K562 (cell line): ENCODE measurements at regions not wholly inside any gene's neighbourhood (a gene's known extent, or its start where the extent isn't known, plus 50 kb on each side); places are given as distances from the start of the nearest gene placed in this dataset.

Experiments used
- CBX1 ChIP-seq: sonication (generic); IDR thresholded peaks from 2 replicates; pipeline ENCODE4 v1.6.1; 2016; ENCODE audit warnings: antibody characterized with exemption, low read depth, mild to moderate bottlenecking
- CEBPG ChIP-seq, 3 experiments: fragments of 200-800 bp in 1 of 3; sonication (Bioruptor generic) in 1 of 3; sonication (generic) in 1 of 3; formaldehyde crosslinking in 1 of 3; IDR thresholded peaks in 2 of 3; conservative IDR thresholded peaks in 1 of 3; 2 replicates each; pipeline versions ENCODE4 v1.6.1 to v1.8.0; 2016 to 2022; ENCODE audit warnings: missing compliant biosample characterization in 2 of 3, missing genetic modification characterization in 2 of 3, mild to moderate bottlenecking in 1 of 3, missing genetic modification reagents in 1 of 3
- CHD2 ChIP-seq: IDR thresholded peaks from 2 replicates; pipeline ENCODE4 v1.6.1; 2011; ENCODE audit warnings: low read depth, low read length
- CTBP1 ChIP-seq: fragments of 450-650 bp; IDR thresholded peaks from 2 replicates; pipeline ENCODE4 v1.6.1; 2016; ENCODE audit warnings: borderline replicate concordance
- POU5F1 ChIP-seq: fragments of 150-350 bp; IDR thresholded peaks from 2 replicates; pipeline ENCODE4 v1.6.1; 2014; ENCODE audit warnings: borderline replicate concordance, low read length, low read depth, mild to moderate bottlenecking; ENCODE audit not compliant: partially characterized antibody
- PTBP1 ChIP-seq: fragments of 200-400 bp; formaldehyde crosslinking; IDR thresholded peaks from 2 replicates; pipeline ENCODE4 v1.6.1; 2017; ENCODE audit warnings: low read depth, low read length
- RBFOX2 ChIP-seq: fragments of 200-400 bp; formaldehyde crosslinking; IDR thresholded peaks from 2 replicates; pipeline ENCODE4 v1.6.1; 2017; ENCODE audit warnings: low read depth, mild to moderate bottlenecking, low read length, moderate library complexity
- ZNF431 ChIP-seq: sonication (generic); formaldehyde crosslinking; IDR thresholded peaks from 2 replicates; pipeline ENCODE4 v1.8.0; 2022; ENCODE audit warnings: mild to moderate bottlenecking, missing genetic modification reagents
- ZNF644 ChIP-seq: fragments of 200-800 bp; sonication (Bioruptor generic); IDR thresholded peaks from 2 replicates; pipeline ENCODE4 v1.6.1; 2016; ENCODE audit warnings: low read depth, missing genetic modification characterization, missing compliant biosample characterization
- ZNF830 ChIP-seq: fragments of 250-450 bp; sonication (Bioruptor Pico); IDR thresholded peaks from 2 replicates; pipeline ENCODE4 v1.5.0; 2021; ENCODE audit warnings: mild to moderate bottlenecking
- ZSCAN29 ChIP-seq: fragments of 450-650 bp; IDR thresholded peaks from 2 replicates; pipeline ENCODE4 v1.6.1; 2017
- TF ChIP-seq, protein P1 (sequence below), 2 experiments: fragments of 450-650 bp in 1 of 2; sonication (generic) in 1 of 2; formaldehyde crosslinking in 1 of 2; IDR thresholded peaks in 1 of 2; conservative IDR thresholded peaks in 1 of 2; 2 replicates each; pipeline versions ENCODE4 v1.6.1 to v1.8.1; 2016 to 2023; ENCODE audit warnings: mild to moderate bottlenecking in 2 of 2, moderate library complexity in 2 of 2, inconsistent platforms in 1 of 2, missing genetic modification reagents in 1 of 2
- TF ChIP-seq, protein P2 (sequence below): fragments of 200-800 bp; sonication (Bioruptor generic); IDR thresholded peaks from 2 replicates; pipeline ENCODE4 v1.6.1; 2016; ENCODE audit warnings: missing genetic modification characterization, missing compliant biosample characterization

DNA sequence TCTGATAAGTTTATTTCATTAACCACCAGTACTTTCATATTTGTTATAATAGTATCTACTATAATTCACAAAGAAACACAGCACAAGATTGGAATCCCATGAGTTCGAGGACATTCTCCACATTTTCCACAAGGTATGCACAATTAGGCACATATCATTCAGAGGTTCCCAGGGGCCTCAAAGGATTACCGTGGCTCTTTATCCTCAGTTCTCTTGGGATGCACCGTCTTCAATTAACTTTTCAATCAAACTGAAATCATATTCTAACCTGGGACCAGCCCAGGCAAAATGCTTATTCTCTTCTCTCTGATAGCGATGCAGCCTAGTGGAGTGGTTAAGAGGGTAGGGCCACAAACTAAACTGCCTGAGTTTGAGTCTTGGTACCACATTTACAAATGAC, 242.6 kb upstream of the RASGEF1B start (continued):
- TF ChIP-seq, protein P1, sequence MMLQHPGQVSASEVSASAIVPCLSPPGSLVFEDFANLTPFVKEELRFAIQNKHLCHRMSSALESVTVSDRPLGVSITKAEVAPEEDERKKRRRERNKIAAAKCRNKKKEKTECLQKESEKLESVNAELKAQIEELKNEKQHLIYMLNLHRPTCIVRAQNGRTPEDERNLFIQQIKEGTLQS (IDR thresholded peaks at IDR 0.05) = no peak
- TF ChIP-seq, protein P1 (CRISPR knock-in tag; conservative IDR thresholded peaks at IDR 0.05) = no peak
- TF ChIP-seq PTBP1 = no peak
- no peak for TF ChIP-seq ZNF431 (CRISPR knock-in tag)
- TF ChIP-seq ZNF644 (tag) = no peak
- TF ChIP-seq ZNF830 = no peak
- no peak for TF ChIP-seq CTBP1
- TF ChIP-seq, protein P2, sequence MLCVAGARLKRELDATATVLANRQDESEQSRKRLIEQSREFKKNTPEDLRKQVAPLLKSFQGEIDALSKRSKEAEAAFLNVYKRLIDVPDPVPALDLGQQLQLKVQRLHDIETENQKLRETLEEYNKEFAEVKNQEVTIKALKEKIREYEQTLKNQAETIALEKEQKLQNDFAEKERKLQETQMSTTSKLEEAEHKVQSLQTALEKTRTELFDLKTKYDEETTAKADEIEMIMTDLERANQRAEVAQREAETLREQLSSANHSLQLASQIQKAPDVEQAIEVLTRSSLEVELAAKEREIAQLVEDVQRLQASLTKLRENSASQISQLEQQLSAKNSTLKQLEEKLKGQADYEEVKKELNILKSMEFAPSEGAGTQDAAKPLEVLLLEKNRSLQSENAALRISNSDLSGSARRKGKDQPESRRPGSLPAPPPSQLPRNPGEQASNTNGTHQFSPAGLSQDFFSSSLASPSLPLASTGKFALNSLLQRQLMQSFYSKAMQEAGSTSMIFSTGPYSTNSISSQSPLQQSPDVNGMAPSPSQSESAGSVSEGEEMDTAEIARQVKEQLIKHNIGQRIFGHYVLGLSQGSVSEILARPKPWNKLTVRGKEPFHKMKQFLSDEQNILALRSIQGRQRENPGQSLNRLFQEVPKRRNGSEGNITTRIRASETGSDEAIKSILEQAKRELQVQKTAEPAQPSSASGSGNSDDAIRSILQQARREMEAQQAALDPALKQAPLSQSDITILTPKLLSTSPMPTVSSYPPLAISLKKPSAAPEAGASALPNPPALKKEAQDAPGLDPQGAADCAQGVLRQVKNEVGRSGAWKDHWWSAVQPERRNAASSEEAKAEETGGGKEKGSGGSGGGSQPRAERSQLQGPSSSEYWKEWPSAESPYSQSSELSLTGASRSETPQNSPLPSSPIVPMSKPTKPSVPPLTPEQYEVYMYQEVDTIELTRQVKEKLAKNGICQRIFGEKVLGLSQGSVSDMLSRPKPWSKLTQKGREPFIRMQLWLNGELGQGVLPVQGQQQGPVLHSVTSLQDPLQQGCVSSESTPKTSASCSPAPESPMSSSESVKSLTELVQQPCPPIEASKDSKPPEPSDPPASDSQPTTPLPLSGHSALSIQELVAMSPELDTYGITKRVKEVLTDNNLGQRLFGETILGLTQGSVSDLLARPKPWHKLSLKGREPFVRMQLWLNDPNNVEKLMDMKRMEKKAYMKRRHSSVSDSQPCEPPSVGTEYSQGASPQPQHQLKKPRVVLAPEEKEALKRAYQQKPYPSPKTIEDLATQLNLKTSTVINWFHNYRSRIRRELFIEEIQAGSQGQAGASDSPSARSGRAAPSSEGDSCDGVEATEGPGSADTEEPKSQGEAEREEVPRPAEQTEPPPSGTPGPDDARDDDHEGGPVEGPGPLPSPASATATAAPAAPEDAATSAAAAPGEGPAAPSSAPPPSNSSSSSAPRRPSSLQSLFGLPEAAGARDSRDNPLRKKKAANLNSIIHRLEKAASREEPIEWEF (CRISPR knock-in tag) = no peak
- TF ChIP-seq ZSCAN29 = no peak
- TF ChIP-seq CHD2 = no peak
- TF ChIP-seq CEBPG (CRISPR knock-in tag; IDR thresholded peaks at IDR 0.05) = no peak
- TF ChIP-seq CEBPG (tag; conservative IDR thresholded peaks at IDR 0.05 in 1 of 2, IDR thresholded peaks at IDR 0.05 in 1 of 2) = no peak
- no peak for TF ChIP-seq CBX1
- TF ChIP-seq POU5F1 = no peak
- TF ChIP-seq RBFOX2 = no peak
